HL-60 (cell line): ENCODE measurements at regions not wholly inside any gene's neighbourhood (a gene's known extent, or its start where the extent isn't known, plus 50 kb on each side); places are given as distances from the start of the nearest gene placed in this dataset.

Experiments used
- SPI1 ChIP-seq: IDR thresholded peaks from 2 replicates; pipeline ENCODE4 v1.6.1; 2012; ENCODE audit warnings: low read depth, mild to moderate bottlenecking, borderline replicate concordance
- TF ChIP-seq, protein P1 (sequence below): IDR thresholded peaks from one replicate; pipeline ENCODE4 v1.5.1; 2011; ENCODE audit warnings: low read length, control low read depth, inconsistent platforms; ENCODE audit not compliant: insufficient read depth
- TF ChIP-seq, protein P2 (sequence below): IDR thresholded peaks from 2 replicates; pipeline ENCODE4 v1.6.1; 2012; ENCODE audit warnings: low read depth; ENCODE audit not compliant: insufficient replicate concordance

DNA sequence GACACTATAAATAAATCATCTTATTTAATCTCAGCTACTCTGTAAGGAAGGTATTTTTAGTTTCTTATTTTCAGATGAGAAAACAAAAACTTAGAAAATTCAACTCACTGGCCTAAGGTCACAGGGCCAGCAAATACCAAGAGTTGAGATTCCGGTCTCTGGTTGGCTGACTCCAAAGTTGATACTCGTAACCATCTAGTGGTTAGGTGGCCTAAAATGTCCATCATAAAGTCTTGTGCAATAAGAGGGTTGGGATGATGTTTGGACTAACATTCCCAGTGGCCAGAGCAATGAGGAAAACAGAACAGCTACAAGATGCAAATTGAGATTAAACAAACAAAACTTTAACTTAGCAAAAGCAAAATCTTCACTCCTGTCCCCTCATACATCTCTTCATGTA lies 360.3 kb downstream of the FIGN start:
- TF ChIP-seq, protein P1, sequence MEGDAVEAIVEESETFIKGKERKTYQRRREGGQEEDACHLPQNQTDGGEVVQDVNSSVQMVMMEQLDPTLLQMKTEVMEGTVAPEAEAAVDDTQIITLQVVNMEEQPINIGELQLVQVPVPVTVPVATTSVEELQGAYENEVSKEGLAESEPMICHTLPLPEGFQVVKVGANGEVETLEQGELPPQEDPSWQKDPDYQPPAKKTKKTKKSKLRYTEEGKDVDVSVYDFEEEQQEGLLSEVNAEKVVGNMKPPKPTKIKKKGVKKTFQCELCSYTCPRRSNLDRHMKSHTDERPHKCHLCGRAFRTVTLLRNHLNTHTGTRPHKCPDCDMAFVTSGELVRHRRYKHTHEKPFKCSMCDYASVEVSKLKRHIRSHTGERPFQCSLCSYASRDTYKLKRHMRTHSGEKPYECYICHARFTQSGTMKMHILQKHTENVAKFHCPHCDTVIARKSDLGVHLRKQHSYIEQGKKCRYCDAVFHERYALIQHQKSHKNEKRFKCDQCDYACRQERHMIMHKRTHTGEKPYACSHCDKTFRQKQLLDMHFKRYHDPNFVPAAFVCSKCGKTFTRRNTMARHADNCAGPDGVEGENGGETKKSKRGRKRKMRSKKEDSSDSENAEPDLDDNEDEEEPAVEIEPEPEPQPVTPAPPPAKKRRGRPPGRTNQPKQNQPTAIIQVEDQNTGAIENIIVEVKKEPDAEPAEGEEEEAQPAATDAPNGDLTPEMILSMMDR, result no peak
- TF ChIP-seq, protein P2, sequence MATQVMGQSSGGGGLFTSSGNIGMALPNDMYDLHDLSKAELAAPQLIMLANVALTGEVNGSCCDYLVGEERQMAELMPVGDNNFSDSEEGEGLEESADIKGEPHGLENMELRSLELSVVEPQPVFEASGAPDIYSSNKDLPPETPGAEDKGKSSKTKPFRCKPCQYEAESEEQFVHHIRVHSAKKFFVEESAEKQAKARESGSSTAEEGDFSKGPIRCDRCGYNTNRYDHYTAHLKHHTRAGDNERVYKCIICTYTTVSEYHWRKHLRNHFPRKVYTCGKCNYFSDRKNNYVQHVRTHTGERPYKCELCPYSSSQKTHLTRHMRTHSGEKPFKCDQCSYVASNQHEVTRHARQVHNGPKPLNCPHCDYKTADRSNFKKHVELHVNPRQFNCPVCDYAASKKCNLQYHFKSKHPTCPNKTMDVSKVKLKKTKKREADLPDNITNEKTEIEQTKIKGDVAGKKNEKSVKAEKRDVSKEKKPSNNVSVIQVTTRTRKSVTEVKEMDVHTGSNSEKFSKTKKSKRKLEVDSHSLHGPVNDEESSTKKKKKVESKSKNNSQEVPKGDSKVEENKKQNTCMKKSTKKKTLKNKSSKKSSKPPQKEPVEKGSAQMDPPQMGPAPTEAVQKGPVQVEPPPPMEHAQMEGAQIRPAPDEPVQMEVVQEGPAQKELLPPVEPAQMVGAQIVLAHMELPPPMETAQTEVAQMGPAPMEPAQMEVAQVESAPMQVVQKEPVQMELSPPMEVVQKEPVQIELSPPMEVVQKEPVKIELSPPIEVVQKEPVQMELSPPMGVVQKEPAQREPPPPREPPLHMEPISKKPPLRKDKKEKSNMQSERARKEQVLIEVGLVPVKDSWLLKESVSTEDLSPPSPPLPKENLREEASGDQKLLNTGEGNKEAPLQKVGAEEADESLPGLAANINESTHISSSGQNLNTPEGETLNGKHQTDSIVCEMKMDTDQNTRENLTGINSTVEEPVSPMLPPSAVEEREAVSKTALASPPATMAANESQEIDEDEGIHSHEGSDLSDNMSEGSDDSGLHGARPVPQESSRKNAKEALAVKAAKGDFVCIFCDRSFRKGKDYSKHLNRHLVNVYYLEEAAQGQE, result no peak
- TF ChIP-seq SPI1, result no peak
